Esophagus squamous epithelium (tissue), 4 donors: ENCODE measurements at regions not wholly inside any gene's neighbourhood (a gene's known extent, or its start where the extent isn't known, plus 50 kb on each side); places are given as distances from the start of the nearest gene placed in this dataset.
"Not testable (repeated sequence)": the region's sequence is repeated elsewhere in the genome, so short reads cannot be mapped to it uniquely, and the experiment has no call there.

Source experiments
- POLR2A ChIP-seq, 4 donors: fragments of 450-650 bp; IDR thresholded peaks; one replicate each; pipeline ENCODE4 v1.6.1; 2017; ENCODE audit warnings: antibody characterized with exemption in 4 of 4, mild to moderate bottlenecking in 4 of 4, moderate library complexity in 3 of 4
- TF ChIP-seq, protein P1 (sequence below), 6 experiments: fragments of 450-650 bp in 4 of 6; fragments of 200-600 bp in 2 of 6; sonication (generic) in 2 of 6; IDR thresholded peaks; one replicate each; pipeline ENCODE4 v1.5.1; 2016 to 2019; ENCODE audit warnings: antibody characterized with exemption in 6 of 6, mild to moderate bottlenecking in 4 of 6, moderate library complexity in 4 of 6

DNA sequence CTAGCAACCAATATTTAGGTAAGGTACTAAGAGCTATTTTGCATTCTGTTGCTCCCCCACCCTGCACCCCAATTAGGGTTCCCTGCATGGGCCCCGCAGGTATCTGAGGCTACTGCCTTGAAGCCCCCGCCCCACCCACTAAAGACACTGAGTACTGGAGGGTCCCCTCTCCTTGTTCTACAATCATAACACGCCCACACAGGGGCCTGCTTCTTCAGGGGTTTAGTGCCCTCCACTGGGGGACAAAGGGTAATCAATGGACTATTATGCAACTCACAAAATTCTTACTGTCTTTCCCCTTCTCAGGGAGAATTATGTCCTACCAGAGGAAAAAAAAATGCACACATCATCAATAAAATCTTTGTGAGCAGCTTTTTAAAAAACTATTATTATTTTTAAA is 113.1 kb downstream of the ATP6V0E2 start:
- TF ChIP-seq, protein P1, sequence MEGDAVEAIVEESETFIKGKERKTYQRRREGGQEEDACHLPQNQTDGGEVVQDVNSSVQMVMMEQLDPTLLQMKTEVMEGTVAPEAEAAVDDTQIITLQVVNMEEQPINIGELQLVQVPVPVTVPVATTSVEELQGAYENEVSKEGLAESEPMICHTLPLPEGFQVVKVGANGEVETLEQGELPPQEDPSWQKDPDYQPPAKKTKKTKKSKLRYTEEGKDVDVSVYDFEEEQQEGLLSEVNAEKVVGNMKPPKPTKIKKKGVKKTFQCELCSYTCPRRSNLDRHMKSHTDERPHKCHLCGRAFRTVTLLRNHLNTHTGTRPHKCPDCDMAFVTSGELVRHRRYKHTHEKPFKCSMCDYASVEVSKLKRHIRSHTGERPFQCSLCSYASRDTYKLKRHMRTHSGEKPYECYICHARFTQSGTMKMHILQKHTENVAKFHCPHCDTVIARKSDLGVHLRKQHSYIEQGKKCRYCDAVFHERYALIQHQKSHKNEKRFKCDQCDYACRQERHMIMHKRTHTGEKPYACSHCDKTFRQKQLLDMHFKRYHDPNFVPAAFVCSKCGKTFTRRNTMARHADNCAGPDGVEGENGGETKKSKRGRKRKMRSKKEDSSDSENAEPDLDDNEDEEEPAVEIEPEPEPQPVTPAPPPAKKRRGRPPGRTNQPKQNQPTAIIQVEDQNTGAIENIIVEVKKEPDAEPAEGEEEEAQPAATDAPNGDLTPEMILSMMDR (IDR thresholded peaks at IDR 0.05), result not testable (repeated sequence)
- TF ChIP-seq POLR2A (IDR thresholded peaks at IDR 0.05), result not testable (repeated sequence)
